ENCODE measurements at regions not wholly inside any gene's neighbourhood (a gene's known extent, or its start where the extent isn't known, plus 50 kb on each side); places are given as distances from the start of the nearest gene placed in this dataset.

DNA sequence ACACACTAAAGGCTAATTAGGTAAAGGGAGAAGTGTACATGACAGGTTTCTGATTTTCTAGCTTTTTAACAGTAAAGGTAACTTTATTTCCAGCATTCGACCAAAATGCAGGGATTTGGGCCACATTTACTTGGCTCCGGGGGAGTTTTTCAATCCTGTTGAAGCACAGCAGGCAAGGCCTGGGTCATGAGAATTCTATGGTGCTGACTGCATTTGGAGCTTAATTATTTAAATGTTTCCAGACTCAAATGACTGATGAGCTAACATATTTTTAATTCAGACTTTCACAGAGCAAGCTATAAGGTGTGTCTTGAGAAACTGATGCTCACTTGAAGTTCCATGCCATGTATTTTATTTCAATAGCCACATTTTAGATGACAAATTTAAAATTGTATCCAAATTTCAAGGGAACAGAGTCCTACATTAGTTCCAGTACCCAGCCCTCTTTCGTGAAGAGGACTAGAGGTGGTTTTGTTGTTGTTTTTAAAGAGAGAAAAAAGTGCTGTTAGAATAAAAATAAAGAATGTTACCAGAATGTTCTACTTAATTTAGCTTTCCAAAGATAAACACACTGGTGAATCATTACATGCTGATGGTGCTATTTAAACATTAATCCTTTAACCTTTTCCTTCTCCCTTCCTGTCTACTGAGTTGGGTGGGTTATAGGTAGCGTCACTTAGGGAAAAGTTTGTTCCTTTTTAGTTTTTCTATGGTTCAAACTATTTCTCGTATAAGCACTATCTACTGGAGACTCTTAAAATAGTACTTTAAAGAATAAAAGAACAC lies 82.3 kb upstream of the PHACTR2 start:
- DNase-seq (ENCODE audit: extremely low read depth, low read depth) = no peak

DNA sequence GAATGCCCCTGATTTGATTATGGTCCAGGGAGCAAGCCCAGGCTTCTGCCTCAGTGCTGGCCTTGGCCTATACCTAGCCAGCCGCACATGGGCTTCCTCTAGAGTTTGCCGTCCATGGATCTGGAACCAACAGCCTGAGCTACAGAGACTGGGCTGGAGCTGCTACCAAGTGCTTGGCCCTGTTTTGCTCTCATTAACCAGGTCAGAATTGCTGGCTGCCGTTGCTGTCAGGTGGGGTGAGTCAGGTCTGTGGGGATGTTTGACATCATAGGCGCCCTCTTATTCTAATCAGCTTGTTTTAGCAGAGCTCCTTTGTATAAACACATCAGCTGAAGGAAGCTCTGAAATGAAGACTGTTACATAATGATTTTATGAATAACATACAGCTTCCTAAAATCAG lies 83.1 kb upstream of the PHACTR2 start:
- DNase-seq (ENCODE audit: extremely low read depth, low read depth) = no peak

- DNase-seq (ENCODE audit: extremely low read depth, low read depth) = no peak
Measured at GRCh38 chr6:143592335-143592734, 80.8 kb upstream of the FUCA2 start.

GRCh38 chr6:143591441-143591840 lies 79.9 kb upstream of the FUCA2 start:
- DNase-seq (ENCODE audit: extremely low read depth, low read depth) = no peak

GRCh38 chr6:143589162-143589561 lies 77.6 kb upstream of the FUCA2 start:
- DNase-seq (ENCODE audit: extremely low read depth, low read depth) = no peak

DNA sequence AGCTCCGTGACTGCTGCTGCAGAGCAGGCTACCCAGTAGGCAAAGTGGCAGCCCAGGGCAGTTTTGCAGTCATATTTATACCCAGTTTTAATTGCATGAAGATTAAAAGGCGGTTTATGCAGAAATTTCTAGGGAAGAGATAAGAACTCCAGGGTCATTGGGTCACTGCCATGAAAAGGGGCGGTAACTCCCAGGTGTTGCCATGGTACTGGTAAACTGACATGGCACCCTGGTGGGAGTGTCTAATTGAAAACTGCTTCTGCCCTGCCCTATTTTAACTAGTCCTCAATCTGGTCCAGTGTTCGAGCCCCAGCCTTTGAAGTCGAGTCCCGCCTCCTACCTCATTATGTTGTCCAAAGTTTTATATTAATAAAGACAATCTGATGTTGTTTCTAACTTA lies 75.0 kb upstream of the FUCA2 start:
- DNase-seq (ENCODE audit: extremely low read depth, low read depth) = no peak

GRCh38 chr6:143585716-143586115 lies 74.2 kb upstream of the FUCA2 start:
- no peak for DNase-seq (ENCODE audit: extremely low read depth, low read depth)

GRCh38 chr6:143585241-143585640 lies 73.7 kb upstream of the FUCA2 start:
- no peak for DNase-seq (ENCODE audit: extremely low read depth, low read depth)

DNA sequence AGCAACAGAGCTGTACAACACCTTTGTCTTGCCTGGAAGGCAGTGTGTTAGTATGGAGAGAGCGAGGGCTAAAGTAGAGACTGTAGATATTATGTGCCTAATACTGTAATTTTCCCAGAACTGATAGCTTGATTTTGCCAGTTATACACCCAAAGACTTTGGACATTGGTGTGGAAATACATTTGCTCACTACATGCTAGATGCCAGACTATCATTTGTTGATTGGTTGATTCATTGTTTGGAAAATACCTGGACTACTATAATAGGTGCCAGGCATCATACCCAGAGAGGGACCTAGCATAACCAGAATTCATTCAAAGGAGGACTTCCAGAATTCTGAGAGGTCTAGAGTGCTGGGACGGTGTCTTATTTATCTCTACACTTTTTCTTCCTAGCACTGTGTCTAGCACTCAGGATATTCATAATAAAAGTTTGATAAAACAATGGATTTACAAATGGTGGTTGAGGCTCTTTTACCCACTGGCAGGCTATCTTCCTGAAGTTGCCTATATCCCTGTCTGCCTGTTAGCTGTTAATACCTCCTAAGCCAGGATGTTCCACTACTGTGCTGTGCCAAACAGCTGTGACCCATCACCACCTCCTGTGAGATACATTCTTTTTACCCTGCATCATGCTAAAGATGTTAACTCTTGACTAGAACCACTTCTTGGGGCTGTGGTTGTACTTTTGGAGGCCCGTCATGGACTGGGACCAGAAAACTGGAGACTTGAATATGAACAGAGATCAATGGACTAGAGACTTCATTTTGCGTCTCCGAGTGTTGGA lies 72.2 kb upstream of the FUCA2 start:
- no peak for DNase-seq (ENCODE audit: extremely low read depth, low read depth)

- no peak for DNase-seq (ENCODE audit: extremely low read depth, low read depth)
Measured at GRCh38 chr6:143581835-143582480, 70.4 kb upstream of the FUCA2 start.

GRCh38 chr6:143579703-143580102 lies 68.2 kb upstream of the FUCA2 start:
- DNase-seq (ENCODE audit: extremely low read depth, low read depth) = no peak

- no peak for DNase-seq (ENCODE audit: extremely low read depth, low read depth)
Measured at GRCh38 chr6:143578054-143578453, 66.5 kb upstream of the FUCA2 start.

- DNase-seq (ENCODE audit: extremely low read depth, low read depth) = no peak
Measured at GRCh38 chr6:143575901-143576426, 64.4 kb upstream of the FUCA2 start.

GRCh38 chr6:143575440-143575839 lies 63.9 kb upstream of the FUCA2 start:
- DNase-seq (ENCODE audit: extremely low read depth, low read depth) = peak; percentile 54

DNA sequence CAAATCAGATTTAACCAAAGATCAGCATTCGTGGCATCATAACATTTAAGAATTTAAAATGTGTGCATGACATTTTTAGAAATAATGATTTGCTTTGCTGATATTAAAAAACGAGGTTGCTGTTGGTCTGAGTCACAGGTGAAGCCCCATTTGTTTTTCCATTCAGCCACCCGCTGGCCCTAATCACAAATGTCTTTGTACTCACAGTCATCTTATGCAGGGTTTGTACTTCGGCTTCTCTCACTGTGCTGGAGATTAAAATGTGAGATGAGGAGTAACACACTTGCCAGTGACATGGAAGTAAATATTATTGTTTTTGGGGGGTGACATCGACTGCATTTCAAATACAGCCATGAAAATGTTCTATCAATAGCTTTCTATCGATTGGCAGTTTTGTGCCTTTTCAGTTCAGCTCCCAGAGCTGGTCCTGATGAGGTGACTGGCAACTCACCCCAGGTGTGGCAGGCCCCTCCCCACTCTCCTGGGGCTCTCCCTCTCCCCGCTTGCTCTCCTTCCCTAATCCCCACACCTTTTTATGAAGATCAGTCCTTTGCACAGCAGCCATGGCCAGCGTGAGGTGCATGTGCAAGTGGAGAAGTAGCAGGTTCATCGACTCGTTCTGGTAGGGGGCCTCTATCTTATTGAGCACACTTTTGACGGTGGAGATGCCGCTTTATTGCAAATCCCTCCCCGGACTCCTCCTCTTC lies 58.8 kb upstream of the FUCA2 start:
- DNase-seq (ENCODE audit: extremely low read depth, low read depth) = no peak

- DNase-seq (ENCODE audit: extremely low read depth, low read depth) = no peak
Measured at GRCh38 chr6:143569040-143569439, 57.5 kb upstream of the FUCA2 start.

GRCh38 chr6:143564484-143565017 lies 53.0 kb upstream of the FUCA2 start:
- DNase-seq (ENCODE audit: extremely low read depth, low read depth) = no peak

DNA sequence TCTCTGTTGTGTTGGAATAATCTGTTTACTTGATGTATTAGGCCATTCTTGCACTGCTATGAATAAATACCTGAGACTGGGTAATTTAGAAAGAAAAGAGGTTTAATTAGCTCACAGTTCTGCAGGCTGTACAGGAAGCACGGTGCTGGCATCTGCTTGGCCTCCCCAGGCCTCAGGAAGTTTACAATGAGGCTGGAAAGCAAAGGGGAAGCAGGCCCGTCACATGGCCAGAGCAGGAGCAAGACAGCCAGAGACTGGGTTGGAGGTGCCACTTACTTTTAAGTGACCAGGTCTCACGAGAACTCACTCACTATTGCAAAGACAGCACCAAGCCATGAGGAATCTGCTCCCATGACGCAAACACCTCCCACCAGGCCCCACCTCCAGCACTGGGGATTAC lies 50.6 kb upstream of the FUCA2 start:
- DNase-seq (ENCODE audit: extremely low read depth, low read depth) = no peak

Measured in NCI-H460 (cell line).